WTC11 (cell line): ENCODE measurements at regions not wholly inside any gene's neighbourhood (a gene's known extent, or its start where the extent isn't known, plus 50 kb on each side); places are given as distances from the start of the nearest gene placed in this dataset.

Source experiments
- ELF4 ChIP-seq: sonication (generic); formaldehyde crosslinking; IDR thresholded peaks from 2 replicates; pipeline ENCODE4 v1.8.1; 2022; ENCODE audit warnings: low read depth, mild to moderate bottlenecking, moderate library complexity, missing genetic modification reagents
- ETV6 ChIP-seq: sonication (generic); formaldehyde crosslinking; IDR thresholded peaks from 2 replicates; pipeline ENCODE4 v1.8.1; 2022; ENCODE audit warnings: mild to moderate bottlenecking, missing genetic modification reagents
- NFE2L1 ChIP-seq: sonication (generic); formaldehyde crosslinking; IDR thresholded peaks from 2 replicates; pipeline ENCODE4 v1.8.1; 2023; ENCODE audit warnings: missing genetic modification reagents
- NR1H2 ChIP-seq: sonication (generic); formaldehyde crosslinking; IDR thresholded peaks from 2 replicates; pipeline ENCODE4 v1.9.0; 2021; ENCODE audit warnings: mild to moderate bottlenecking, moderate library complexity, missing genetic modification reagents
- TEAD4 ChIP-seq: sonication (generic); formaldehyde crosslinking; IDR thresholded peaks from 2 replicates; pipeline ENCODE4 v1.8.0; 2022; ENCODE audit warnings: mild to moderate bottlenecking, missing genetic modification reagents
- ZNF416 ChIP-seq: fragments of 250-450 bp; sonication (Bioruptor Pico); IDR thresholded peaks from 2 replicates; pipeline ENCODE4 v1.9.0; 2021; ENCODE audit warnings: mild to moderate bottlenecking, inconsistent platforms
- TF ChIP-seq, protein P1 (sequence below): fragments of 200-600 bp; IDR thresholded peaks from 2 replicates; pipeline ENCODE4 v1.8.0; 2022; ENCODE audit warnings: antibody characterized with exemption
- TF ChIP-seq, protein P2 (sequence below): sonication (generic); formaldehyde crosslinking; conservative IDR thresholded peaks from 2 replicates; pipeline ENCODE4 v1.8.1; 2022; ENCODE audit warnings: mild to moderate bottlenecking, missing genetic modification reagents

- TF ChIP-seq ZNF416 (CRISPR knock-in tag) (no peak), TEAD4 (CRISPR knock-in tag) (no peak), ELF4 (CRISPR knock-in tag) (no peak), NR1H2 (CRISPR knock-in tag) (no peak), NFE2L1 (CRISPR knock-in tag) (no peak), ETV6 (no peak)
- TF ChIP-seq, protein P1, sequence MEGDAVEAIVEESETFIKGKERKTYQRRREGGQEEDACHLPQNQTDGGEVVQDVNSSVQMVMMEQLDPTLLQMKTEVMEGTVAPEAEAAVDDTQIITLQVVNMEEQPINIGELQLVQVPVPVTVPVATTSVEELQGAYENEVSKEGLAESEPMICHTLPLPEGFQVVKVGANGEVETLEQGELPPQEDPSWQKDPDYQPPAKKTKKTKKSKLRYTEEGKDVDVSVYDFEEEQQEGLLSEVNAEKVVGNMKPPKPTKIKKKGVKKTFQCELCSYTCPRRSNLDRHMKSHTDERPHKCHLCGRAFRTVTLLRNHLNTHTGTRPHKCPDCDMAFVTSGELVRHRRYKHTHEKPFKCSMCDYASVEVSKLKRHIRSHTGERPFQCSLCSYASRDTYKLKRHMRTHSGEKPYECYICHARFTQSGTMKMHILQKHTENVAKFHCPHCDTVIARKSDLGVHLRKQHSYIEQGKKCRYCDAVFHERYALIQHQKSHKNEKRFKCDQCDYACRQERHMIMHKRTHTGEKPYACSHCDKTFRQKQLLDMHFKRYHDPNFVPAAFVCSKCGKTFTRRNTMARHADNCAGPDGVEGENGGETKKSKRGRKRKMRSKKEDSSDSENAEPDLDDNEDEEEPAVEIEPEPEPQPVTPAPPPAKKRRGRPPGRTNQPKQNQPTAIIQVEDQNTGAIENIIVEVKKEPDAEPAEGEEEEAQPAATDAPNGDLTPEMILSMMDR, result no peak
- TF ChIP-seq, protein P2, sequence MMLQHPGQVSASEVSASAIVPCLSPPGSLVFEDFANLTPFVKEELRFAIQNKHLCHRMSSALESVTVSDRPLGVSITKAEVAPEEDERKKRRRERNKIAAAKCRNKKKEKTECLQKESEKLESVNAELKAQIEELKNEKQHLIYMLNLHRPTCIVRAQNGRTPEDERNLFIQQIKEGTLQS (CRISPR knock-in tag), result no peak
These were observed 200.6 kb upstream of the CCL2 start for GRCh38 chr17:34054495-34054894.
